Choroid plexus epithelial cell (primary cell): ENCODE measurements at regions not wholly inside any gene's neighbourhood (a gene's known extent, or its start where the extent isn't known, plus 50 kb on each side); places are given as distances from the start of the nearest gene placed in this dataset.

Source experiments
- DNase-seq: peaks from one replicate; pipeline ENCODE4 v3.0.0-alpha.2; 2010; ENCODE audit warnings: low read depth
- H3K4me3 ChIP-seq: 2 replicates; pipeline ENCODE4 v1.5.1; 2011; ENCODE audit warnings: low read depth, mild to moderate bottlenecking, control low read depth, low read length, moderate library complexity
- TF ChIP-seq, protein P1 (sequence below): conservative IDR thresholded peaks from 2 replicates; pipeline ENCODE4 v1.5.1; 2011; ENCODE audit warnings: low read depth, mild to moderate bottlenecking, control low read depth, inconsistent platforms, low read length, moderate library complexity

GRCh38 chr14:85463512-85463911 lies 66.4 kb upstream of the FLRT2 start:
- TF ChIP-seq, protein P1, sequence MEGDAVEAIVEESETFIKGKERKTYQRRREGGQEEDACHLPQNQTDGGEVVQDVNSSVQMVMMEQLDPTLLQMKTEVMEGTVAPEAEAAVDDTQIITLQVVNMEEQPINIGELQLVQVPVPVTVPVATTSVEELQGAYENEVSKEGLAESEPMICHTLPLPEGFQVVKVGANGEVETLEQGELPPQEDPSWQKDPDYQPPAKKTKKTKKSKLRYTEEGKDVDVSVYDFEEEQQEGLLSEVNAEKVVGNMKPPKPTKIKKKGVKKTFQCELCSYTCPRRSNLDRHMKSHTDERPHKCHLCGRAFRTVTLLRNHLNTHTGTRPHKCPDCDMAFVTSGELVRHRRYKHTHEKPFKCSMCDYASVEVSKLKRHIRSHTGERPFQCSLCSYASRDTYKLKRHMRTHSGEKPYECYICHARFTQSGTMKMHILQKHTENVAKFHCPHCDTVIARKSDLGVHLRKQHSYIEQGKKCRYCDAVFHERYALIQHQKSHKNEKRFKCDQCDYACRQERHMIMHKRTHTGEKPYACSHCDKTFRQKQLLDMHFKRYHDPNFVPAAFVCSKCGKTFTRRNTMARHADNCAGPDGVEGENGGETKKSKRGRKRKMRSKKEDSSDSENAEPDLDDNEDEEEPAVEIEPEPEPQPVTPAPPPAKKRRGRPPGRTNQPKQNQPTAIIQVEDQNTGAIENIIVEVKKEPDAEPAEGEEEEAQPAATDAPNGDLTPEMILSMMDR: no peak
- peak; percentile 18 for DNase-seq
- no peak overlapping the region for H3K4me3 ChIP-seq

- H3K4me3 ChIP-seq: no peak overlapping the region
- DNase-seq: peak; percentile 28
- TF ChIP-seq, protein P1: no peak
These were observed 65.6 kb upstream of the FLRT2 start for GRCh38 chr14:85464135-85464895.

- H3K4me3 ChIP-seq: no peak overlapping the region
- TF ChIP-seq, protein P1: no peak
- no peak for DNase-seq
These were observed 63.3 kb upstream of the FLRT2 start for GRCh38 chr14:85466678-85467077.

DNA sequence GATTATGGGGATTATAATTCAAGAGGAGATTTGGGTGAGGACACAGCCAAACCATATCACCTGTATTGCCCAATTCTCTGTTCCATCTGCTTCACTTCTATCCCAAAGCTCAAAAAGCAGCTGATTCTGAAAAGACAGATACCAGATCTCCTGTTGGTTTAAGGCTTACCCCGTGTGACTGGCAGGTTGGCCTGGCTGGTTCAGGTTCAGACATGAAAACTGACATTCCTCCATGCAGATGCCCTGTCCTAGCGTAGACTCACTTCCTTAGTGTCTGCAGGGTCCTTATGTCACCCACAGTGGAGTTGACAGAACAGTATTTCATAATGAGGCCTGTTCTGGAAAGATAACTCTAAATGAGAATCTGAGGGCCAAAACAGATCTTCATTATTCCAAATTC lies 61.1 kb upstream of the FLRT2 start:
- TF ChIP-seq, protein P1: no peak
- no peak for DNase-seq
- H3K4me3 ChIP-seq: no peak overlapping the region

GRCh38 chr14:85471156-85471555 lies 58.8 kb upstream of the FLRT2 start:
- TF ChIP-seq, protein P1: no peak
- no peak overlapping the region for H3K4me3 ChIP-seq
- peak; percentile 76 for DNase-seq

DNA sequence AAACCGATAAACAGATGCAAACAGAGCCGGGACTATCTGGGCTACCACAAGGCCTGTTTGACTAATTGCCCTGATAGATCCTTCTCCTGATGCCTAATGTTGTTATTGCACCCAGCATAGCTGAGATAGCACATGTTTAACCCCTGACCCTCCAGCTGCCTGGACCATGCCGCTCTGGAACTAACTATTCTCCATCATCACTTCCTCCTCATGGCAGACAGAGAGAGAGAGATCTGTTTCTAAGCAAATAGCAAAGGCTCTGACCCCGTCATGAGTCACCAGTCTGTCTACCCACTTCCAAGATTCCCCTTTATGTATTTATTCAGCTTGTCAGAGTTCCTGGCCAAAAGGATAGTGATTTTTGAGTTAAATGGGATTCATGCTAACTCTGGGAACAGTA lies 58.2 kb upstream of the FLRT2 start:
- peak; percentile 98 for DNase-seq
- no peak overlapping the region for H3K4me3 ChIP-seq
- TF ChIP-seq, protein P1: no peak

DNA sequence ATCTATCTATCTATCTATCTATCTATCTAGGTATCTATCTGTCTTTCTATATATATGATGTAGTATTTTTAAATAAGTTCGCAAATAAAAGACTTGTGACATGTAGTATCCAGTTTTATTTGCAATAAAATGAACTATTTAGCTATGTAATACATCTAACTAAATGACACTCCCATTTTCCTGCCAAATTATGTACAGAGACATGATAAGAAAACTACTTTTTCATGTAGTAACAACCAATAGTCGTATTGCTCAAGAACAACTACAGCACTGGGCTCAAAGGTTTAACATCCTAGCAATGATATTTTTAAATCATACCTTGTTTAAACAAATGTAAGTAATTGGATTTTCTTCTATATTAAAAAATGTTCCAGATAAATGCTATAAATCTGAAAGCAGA lies 55.5 kb upstream of the FLRT2 start:
- TF ChIP-seq, protein P1: no peak
- no peak for DNase-seq

More for the DNA sequence above, 55.5 kb upstream of the FLRT2 start:
- H3K4me3 ChIP-seq: no peak overlapping the region
